H1 (cell line): ENCODE measurements at regions not wholly inside any gene's neighbourhood (a gene's known extent, or its start where the extent isn't known, plus 50 kb on each side); places are given as distances from the start of the nearest gene placed in this dataset.

Experiments used
- CTCF ChIA-PET: fragments of 300-600 bp; sonication (Branson Sonifier 250); formaldehyde crosslinking; loops from one replicate; lab custom pipeline; 2021; ENCODE audit not compliant: partially characterized antibody; lab: Charles Lee
- POLR2A ChIA-PET: fragments of 300-600 bp; sonication (Branson Sonifier 250); formaldehyde crosslinking; loops from one replicate; lab custom pipeline; 2021; ENCODE audit warnings: inconsistent platforms; ENCODE audit not compliant: partially characterized antibody; lab: Charles Lee
- DNase-seq, 2 experiments: peaks; one replicate each; pipeline versions ENCODE4 v3.0.0 to v3.0.0-alpha.2; 2010 to 2022; ENCODE audit warnings: low spot score in 2 of 2, low read depth in 1 of 2, mixed read lengths in 1 of 2
- FAIRE-seq: peaks from 2 replicates; lab custom pipeline; 2011; peaks lifted over from hg19 to GRCh38; lab: Jason Lieb, UNC
- H2AFZ ChIP-seq: 2 replicates; pipeline ENCODE4 v1.8.1; 2012; ENCODE audit warnings: low read length, inconsistent platforms
- H2AK5ac ChIP-seq: 2 replicates; pipeline ENCODE4 v1.6.1; 2013; ENCODE audit warnings: low read depth, low read length
- H2BK120ac ChIP-seq: replicated peaks from 2 replicates; pipeline ENCODE3; 2013; ENCODE audit warnings: low read depth, low read length, inconsistent platforms
- H2BK12ac ChIP-seq: 2 replicates; pipeline ENCODE4 v1.6.1; 2013; ENCODE audit warnings: low read depth, low read length
- H2BK15ac ChIP-seq: 2 replicates; pipeline ENCODE4 v1.6.1; 2013; ENCODE audit warnings: low read length
- H2BK20ac ChIP-seq: 2 replicates; pipeline ENCODE4 v1.6.1; 2013; ENCODE audit warnings: low read length
- H2BK5ac ChIP-seq: 2 replicates; pipeline ENCODE4 v1.6.1; 2013; ENCODE audit warnings: low read depth, low read length
- H3K14ac ChIP-seq: 2 replicates; pipeline ENCODE4 v1.6.1; 2013; ENCODE audit warnings: inconsistent platforms; ENCODE audit not compliant: insufficient read length
- H3K18ac ChIP-seq: 2 replicates; pipeline ENCODE4 v1.6.1; 2013; ENCODE audit warnings: low read length; ENCODE audit errors: extremely low read depth
- H3K23ac ChIP-seq: 2 replicates; pipeline ENCODE4 v1.6.1; 2013; ENCODE audit warnings: inconsistent platforms; ENCODE audit not compliant: insufficient read length
- H3K23me2 ChIP-seq: 2 replicates; pipeline ENCODE4 v1.6.1; 2013; ENCODE audit warnings: low read depth, low read length
- H3K27ac ChIP-seq: 2 replicates; pipeline ENCODE4 v1.6.1; 2011; ENCODE audit warnings: low read depth, low read length, inconsistent platforms
- H3K27me3 ChIP-seq, 4 experiments: replicated peaks in 1 of 4; 1 replicate in 1 of 4; 2 replicates in 3 of 4; pipeline versions ENCODE4 v1.6.1 to v1.8.1; 2011 to 2013; ENCODE audit warnings: low read length in 3 of 4, mild to moderate bottlenecking in 3 of 4, inconsistent platforms in 2 of 4, mixed read lengths in 2 of 4, moderate library complexity in 1 of 4; ENCODE audit not compliant: control insufficient read depth in 3 of 4, insufficient read depth in 3 of 4; ENCODE audit errors: extremely low read depth in 1 of 4
- H3K36me3 ChIP-seq, 4 experiments: 2 replicates each; pipeline versions ENCODE4 v1.6.1 to v1.8.1; 2011 to 2013; ENCODE audit warnings: mild to moderate bottlenecking in 4 of 4, low read length in 3 of 4, moderate library complexity in 2 of 4, control low read depth in 1 of 4, inconsistent platforms in 1 of 4; ENCODE audit not compliant: insufficient read depth in 4 of 4, control insufficient read depth in 2 of 4
- H3K4ac ChIP-seq: replicated peaks from 2 replicates; pipeline ENCODE3; 2013; ENCODE audit warnings: low read length, low read depth, mixed read lengths, inconsistent platforms; ENCODE audit not compliant: insufficient read length
- H3K4me1 ChIP-seq, 4 experiments: replicated peaks in 1 of 4; 1 replicate in 1 of 4; 2 replicates in 3 of 4; pipeline versions ENCODE4 v1.6.1 to v1.8.1; 2011 to 2013; ENCODE audit warnings: low read length in 3 of 4, inconsistent platforms in 2 of 4, mixed read lengths in 1 of 4; ENCODE audit not compliant: insufficient read depth in 4 of 4, control insufficient read depth in 3 of 4
- H3K4me2 ChIP-seq, 2 experiments: 2 replicates each; pipeline versions ENCODE4 v1.6.1 to v1.8.1; 2011 to 2013; ENCODE audit warnings: low read depth in 2 of 2, low read length in 2 of 2, control low read depth in 1 of 2, inconsistent platforms in 1 of 2, mild to moderate bottlenecking in 1 of 2; ENCODE audit not compliant: insufficient read depth in 1 of 2
- H3K4me3 ChIP-seq, 4 experiments: fragments of 200-600, 300-600 bp in 1 of 4; sonication (generic), shearing (Covaris generic), sonication (Bioruptor Twin) in 1 of 4; 2 replicates each; pipeline versions ENCODE4 v1.5.1 to v1.8.1; 2011 to 2016; ENCODE audit warnings: low read length in 4 of 4, low read depth in 3 of 4, control low read depth in 2 of 4, inconsistent platforms in 2 of 4, mild to moderate bottlenecking in 2 of 4, mixed read lengths in 1 of 4, moderate library complexity in 1 of 4; ENCODE audit not compliant: insufficient read depth in 2 of 4; ENCODE audit errors: extremely low read depth in 1 of 4
- H3K56ac ChIP-seq: replicated peaks from 2 replicates; pipeline ENCODE3; 2013; ENCODE audit warnings: low read depth, mild to moderate bottlenecking, mixed read lengths, low read length, inconsistent platforms; ENCODE audit not compliant: insufficient read length
- H3K79me1 ChIP-seq: 2 replicates; pipeline ENCODE4 v1.6.1; 2013; ENCODE audit warnings: low read depth, low read length, control low read depth
- H3K79me2 ChIP-seq, 2 experiments: 2 replicates each; pipeline versions ENCODE4 v1.6.1 to v1.8.1; 2012 to 2013; ENCODE audit warnings: low read length in 2 of 2, mild to moderate bottlenecking in 2 of 2, inconsistent platforms in 1 of 2; ENCODE audit not compliant: insufficient read depth in 2 of 2, control insufficient read depth in 1 of 2
- H3K9ac ChIP-seq, 4 experiments: replicated peaks in 1 of 4; 1 replicate in 1 of 4; 2 replicates in 3 of 4; pipeline versions ENCODE4 v1.6.1 to v1.8.1; 2011 to 2013; ENCODE audit warnings: low read depth in 3 of 4, low read length in 3 of 4, control low read depth in 2 of 4, mild to moderate bottlenecking in 2 of 4, moderate library complexity in 2 of 4, inconsistent platforms in 1 of 4; ENCODE audit errors: extremely low read depth in 1 of 4
- H3K9me3 ChIP-seq, 2 experiments: 2 replicates each; pipeline versions ENCODE4 v1.6.1 to v1.8.1; 2012 to 2013; ENCODE audit warnings: mild to moderate bottlenecking in 2 of 2, moderate library complexity in 2 of 2, control low read depth in 1 of 2, inconsistent platforms in 1 of 2, low read depth in 1 of 2, low read length in 1 of 2, mixed read lengths in 1 of 2; ENCODE audit not compliant: insufficient read depth in 2 of 2
- H4K20me1 ChIP-seq, 2 experiments: replicated peaks in 1 of 2; 2 replicates each; pipeline versions ENCODE3 to v1.8.1; 2011 to 2013; ENCODE audit warnings: inconsistent platforms in 2 of 2, low read length in 2 of 2, mild to moderate bottlenecking in 1 of 2; ENCODE audit not compliant: insufficient read depth in 2 of 2, control insufficient read depth in 1 of 2
- H4K5ac ChIP-seq: 2 replicates; pipeline ENCODE4 v1.6.1; 2013; ENCODE audit warnings: low read length, low read depth, mixed read lengths, inconsistent platforms; ENCODE audit not compliant: insufficient read length
- H4K8ac ChIP-seq: 2 replicates; pipeline ENCODE4 v1.8.0; 2013; ENCODE audit warnings: mild to moderate bottlenecking, moderate library complexity, low read length, inconsistent platforms; ENCODE audit not compliant: insufficient read depth; ENCODE audit errors: extremely low read depth
- H4K91ac ChIP-seq: replicated peaks from 2 replicates; pipeline ENCODE3; 2013; ENCODE audit warnings: low read length, mixed read lengths, inconsistent platforms; ENCODE audit not compliant: insufficient read length
- BRCA1 ChIP-seq: IDR thresholded peaks from 2 replicates; pipeline ENCODE4 v1.6.1; 2012; ENCODE audit warnings: low read depth, low read length, improper control_type of control experiment
- CEBPB ChIP-seq: IDR thresholded peaks from 2 replicates; pipeline ENCODE4 v1.6.1; 2012; ENCODE audit warnings: low read depth, low read length
- EGR1 ChIP-seq: IDR thresholded peaks from 2 replicates; pipeline ENCODE4 v1.6.1; 2011; ENCODE audit warnings: low read depth, low read length, borderline replicate concordance
- HDAC2 ChIP-seq, 2 experiments: fragments of 300-600 bp in 1 of 2; sonication (generic) in 1 of 2; IDR thresholded peaks; 2 replicates each; pipeline ENCODE4 v1.6.1; 2011 to 2012; ENCODE audit warnings: low read depth in 2 of 2, low read length in 2 of 2, mild to moderate bottlenecking in 2 of 2, moderate library complexity in 2 of 2, borderline replicate concordance in 1 of 2, inconsistent platforms in 1 of 2
- POLR2AphosphoS5 ChIP-seq: IDR thresholded peaks from 2 replicates; pipeline ENCODE4 v1.6.1; 2011; ENCODE audit warnings: low read depth, low read length
- SIRT6 ChIP-seq: IDR thresholded peaks from one replicate; pipeline ENCODE4 v1.7.1; 2012; ENCODE audit warnings: low read length, inconsistent platforms
- SP1 ChIP-seq: IDR thresholded peaks from 2 replicates; pipeline ENCODE4 v1.6.1; 2011; ENCODE audit warnings: low read depth, low read length
- SP2 ChIP-seq: IDR thresholded peaks from 2 replicates; pipeline ENCODE4 v1.6.1; 2012; ENCODE audit warnings: mild to moderate bottlenecking, low read length, inconsistent platforms
- SP4 ChIP-seq: IDR thresholded peaks from 2 replicates; pipeline ENCODE4 v1.6.1; 2012; ENCODE audit warnings: low read length, inconsistent platforms
- TCF12 ChIP-seq: IDR thresholded peaks from 2 replicates; pipeline ENCODE4 v1.6.1; 2011; ENCODE audit warnings: low read depth, mild to moderate bottlenecking, low read length
- TEAD4 ChIP-seq: IDR thresholded peaks from 2 replicates; pipeline ENCODE4 v1.6.1; 2012; ENCODE audit warnings: low read depth, low read length, inconsistent platforms, mixed read lengths

DNA sequence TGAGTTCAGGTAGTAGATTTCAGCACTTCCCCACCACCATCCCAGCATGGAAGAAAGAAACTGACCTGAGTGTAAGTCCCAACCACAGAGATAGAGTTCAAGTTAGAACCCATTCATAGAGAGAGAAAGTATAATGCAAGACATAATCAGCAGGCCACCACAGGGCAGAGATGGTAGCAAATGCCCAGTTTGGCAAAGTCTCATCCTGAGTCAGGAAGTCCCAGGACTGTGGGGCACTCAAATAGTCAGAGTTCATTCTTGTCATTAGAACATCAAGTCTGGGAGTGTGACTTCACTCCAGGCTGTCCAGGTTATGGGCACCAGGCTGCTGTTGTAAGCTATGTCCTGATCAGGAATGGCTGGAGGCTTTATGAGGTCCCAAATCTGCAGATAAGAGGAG is 72.0 kb upstream of the USP47 start:
- Histone ChIP-seq H3K4me2 (no peak overlapping the region), H3K79me1 (no peaks in the 10 kb centered on the region), H3K9ac (no peak overlapping the region), H2BK120ac (no peak overlapping the region), H2AFZ (no peak overlapping the region), H2BK12ac (no peak overlapping the region), H3K9me3 (no peaks in the 10 kb centered on the region), H3K27me3 (no peaks in the 10 kb centered on the region), H4K5ac (no peak overlapping the region), H3K27ac (no peak overlapping the region), H3K79me2 (no peaks in the 10 kb centered on the region), H3K23ac (no peak overlapping the region), H3K4ac (no peak overlapping the region), H2BK5ac (no peak overlapping the region), H3K14ac (no peak overlapping the region), H3K23me2 (no peaks in the 10 kb centered on the region), H4K20me1 (no peaks in the 10 kb centered on the region), H2BK20ac (no peak overlapping the region), H3K4me3 (no peak overlapping the region), H2AK5ac (no peak overlapping the region), H3K56ac (no peak overlapping the region), H3K36me3 (no peaks in the 10 kb centered on the region), H3K18ac (no peak overlapping the region), H3K4me1 (no peaks in the 10 kb centered on the region), H4K8ac (no peak overlapping the region), H4K91ac (no peak overlapping the region), H2BK15ac (no peak overlapping the region)
- DNase-seq (no peak), FAIRE-seq (no peak)
- POLR2A ChIA-PET: no interaction called here
- CTCF ChIA-PET: interaction anchor here (0.9 to 2.8 kb wide), 4 partner anchors 8 to 349 kb away, joined by 3 to 7 read pairs (median 5); no protein-coding TSS in a partner anchor
- no peak for TF ChIP-seq HDAC2 (IDR thresholded peaks at IDR 0.05; ENCODE audit: borderline replicate concordance in 1 of 2, low read depth in 2 of 2, low read length in 2 of 2)
- no peak for TF ChIP-seq TEAD4
- TF ChIP-seq CEBPB: no peak
- no peak for TF ChIP-seq EGR1
- TF ChIP-seq SP1: no peak
- TF ChIP-seq TCF12: no peak
- TF ChIP-seq SIRT6: no peak
- no peak for TF ChIP-seq SP2
- no peak for TF ChIP-seq POLR2AphosphoS5
- no peak for TF ChIP-seq SP4
- TF ChIP-seq BRCA1: no peak
